ENCODE measurements at regions not wholly inside any gene's neighbourhood (a gene's known extent, or its start where the extent isn't known, plus 50 kb on each side); places are given as distances from the start of the nearest gene placed in this dataset.

DNA sequence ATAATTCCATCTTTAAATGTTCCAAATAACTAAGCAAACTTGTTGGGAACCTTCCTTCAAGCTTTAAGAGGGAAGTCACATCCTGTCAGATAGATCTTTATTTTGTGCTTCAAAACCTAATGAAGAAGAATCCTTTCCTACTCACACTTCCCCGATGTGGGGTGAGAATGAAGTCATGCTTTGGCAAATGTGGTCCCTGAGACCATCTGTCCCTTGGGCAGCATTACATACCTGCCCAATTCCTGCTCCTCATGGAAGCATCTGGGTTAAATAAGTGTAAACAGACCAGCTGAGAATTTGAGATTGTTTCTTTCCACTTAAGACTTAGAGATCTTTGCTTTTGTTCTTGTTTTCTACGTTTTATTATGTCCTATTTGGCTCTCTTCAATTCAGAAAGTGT lies 606.0 kb upstream of the TMEM132C start:
- TF ChIP-seq, protein P1, sequence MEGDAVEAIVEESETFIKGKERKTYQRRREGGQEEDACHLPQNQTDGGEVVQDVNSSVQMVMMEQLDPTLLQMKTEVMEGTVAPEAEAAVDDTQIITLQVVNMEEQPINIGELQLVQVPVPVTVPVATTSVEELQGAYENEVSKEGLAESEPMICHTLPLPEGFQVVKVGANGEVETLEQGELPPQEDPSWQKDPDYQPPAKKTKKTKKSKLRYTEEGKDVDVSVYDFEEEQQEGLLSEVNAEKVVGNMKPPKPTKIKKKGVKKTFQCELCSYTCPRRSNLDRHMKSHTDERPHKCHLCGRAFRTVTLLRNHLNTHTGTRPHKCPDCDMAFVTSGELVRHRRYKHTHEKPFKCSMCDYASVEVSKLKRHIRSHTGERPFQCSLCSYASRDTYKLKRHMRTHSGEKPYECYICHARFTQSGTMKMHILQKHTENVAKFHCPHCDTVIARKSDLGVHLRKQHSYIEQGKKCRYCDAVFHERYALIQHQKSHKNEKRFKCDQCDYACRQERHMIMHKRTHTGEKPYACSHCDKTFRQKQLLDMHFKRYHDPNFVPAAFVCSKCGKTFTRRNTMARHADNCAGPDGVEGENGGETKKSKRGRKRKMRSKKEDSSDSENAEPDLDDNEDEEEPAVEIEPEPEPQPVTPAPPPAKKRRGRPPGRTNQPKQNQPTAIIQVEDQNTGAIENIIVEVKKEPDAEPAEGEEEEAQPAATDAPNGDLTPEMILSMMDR (IDR thresholded peaks at IDR 0.05; ENCODE audit: insufficient read depth, low read length), result no peak
- TF ChIP-seq POLR2AphosphoS5 (IDR thresholded peaks at IDR 0.05; ENCODE audit: low read depth) (no peak), GABPA (IDR thresholded peaks at IDR 0.05; ENCODE audit: low read depth) (no peak), SPI1 (IDR thresholded peaks at IDR 0.05; ENCODE audit: borderline replicate concordance, low read depth) (no peak)
- TF ChIP-seq, protein P2, sequence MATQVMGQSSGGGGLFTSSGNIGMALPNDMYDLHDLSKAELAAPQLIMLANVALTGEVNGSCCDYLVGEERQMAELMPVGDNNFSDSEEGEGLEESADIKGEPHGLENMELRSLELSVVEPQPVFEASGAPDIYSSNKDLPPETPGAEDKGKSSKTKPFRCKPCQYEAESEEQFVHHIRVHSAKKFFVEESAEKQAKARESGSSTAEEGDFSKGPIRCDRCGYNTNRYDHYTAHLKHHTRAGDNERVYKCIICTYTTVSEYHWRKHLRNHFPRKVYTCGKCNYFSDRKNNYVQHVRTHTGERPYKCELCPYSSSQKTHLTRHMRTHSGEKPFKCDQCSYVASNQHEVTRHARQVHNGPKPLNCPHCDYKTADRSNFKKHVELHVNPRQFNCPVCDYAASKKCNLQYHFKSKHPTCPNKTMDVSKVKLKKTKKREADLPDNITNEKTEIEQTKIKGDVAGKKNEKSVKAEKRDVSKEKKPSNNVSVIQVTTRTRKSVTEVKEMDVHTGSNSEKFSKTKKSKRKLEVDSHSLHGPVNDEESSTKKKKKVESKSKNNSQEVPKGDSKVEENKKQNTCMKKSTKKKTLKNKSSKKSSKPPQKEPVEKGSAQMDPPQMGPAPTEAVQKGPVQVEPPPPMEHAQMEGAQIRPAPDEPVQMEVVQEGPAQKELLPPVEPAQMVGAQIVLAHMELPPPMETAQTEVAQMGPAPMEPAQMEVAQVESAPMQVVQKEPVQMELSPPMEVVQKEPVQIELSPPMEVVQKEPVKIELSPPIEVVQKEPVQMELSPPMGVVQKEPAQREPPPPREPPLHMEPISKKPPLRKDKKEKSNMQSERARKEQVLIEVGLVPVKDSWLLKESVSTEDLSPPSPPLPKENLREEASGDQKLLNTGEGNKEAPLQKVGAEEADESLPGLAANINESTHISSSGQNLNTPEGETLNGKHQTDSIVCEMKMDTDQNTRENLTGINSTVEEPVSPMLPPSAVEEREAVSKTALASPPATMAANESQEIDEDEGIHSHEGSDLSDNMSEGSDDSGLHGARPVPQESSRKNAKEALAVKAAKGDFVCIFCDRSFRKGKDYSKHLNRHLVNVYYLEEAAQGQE (IDR thresholded peaks at IDR 0.05; ENCODE audit: insufficient replicate concordance, low read depth), result no peak

Measured in HL-60 (cell line).